Prostate gland (tissue), 2 donors: ENCODE measurements at regions not wholly inside any gene's neighbourhood (a gene's known extent, or its start where the extent isn't known, plus 50 kb on each side); places are given as distances from the start of the nearest gene placed in this dataset.

ENCODE experiments used
- DNase-seq: peaks from one replicate; pipeline ENCODE4 v3.0.0-alpha.2; 2019; ENCODE audit warnings: low spot score
- H3K27ac ChIP-seq, 2 donors: fragments of 200-600 bp; sonication (generic); 2 replicates each; pipeline ENCODE4 v1.5.1; 2017 to 2019
- H3K27me3 ChIP-seq: fragments of 200-600 bp; sonication (generic); replicated peaks from 2 replicates; pipeline ENCODE4 v1.5.1; 2019; ENCODE audit not compliant: insufficient read depth
- H3K36me3 ChIP-seq, 2 donors: fragments of 200-600 bp; sonication (generic); 1 replicate in 1 of 2; 2 replicates in 1 of 2; pipeline versions ENCODE4 v1.5.1 to v1.8.1; 2017 to 2019
- H3K4me1 ChIP-seq: fragments of 200-600 bp; sonication (generic); replicated peaks from 2 replicates; pipeline ENCODE4 v1.5.1; 2019
- H3K4me3 ChIP-seq, 2 donors: fragments of 200-600 bp; sonication (generic); 2 replicates each; pipeline ENCODE4 v1.5.1; 2017 to 2019
- H3K9me3 ChIP-seq: fragments of 200-600 bp; sonication (generic); 2 replicates; pipeline ENCODE4 v1.5.1; 2017
- CTCF ChIP-seq, 4 experiments: fragments of 200-600 bp in 2 of 4; fragments of 450-650 bp in 2 of 4; sonication (generic) in 2 of 4; IDR thresholded peaks; 1 replicate in 3 of 4; 2 replicates in 1 of 4; pipeline ENCODE4 v1.5.1; 2016 to 2019; ENCODE audit warnings: antibody characterized with exemption in 4 of 4, mild to moderate bottlenecking in 2 of 4, moderate library complexity in 2 of 4
- POLR2A ChIP-seq: fragments of 450-650 bp; IDR thresholded peaks from one replicate; pipeline ENCODE4 v1.6.1; 2016; ENCODE audit warnings: antibody characterized with exemption, mild to moderate bottlenecking
- POLR2AphosphoS5 ChIP-seq: sonication (generic); formaldehyde crosslinking; IDR thresholded peaks from one replicate; pipeline ENCODE4 v1.6.1; 2017; ENCODE audit warnings: antibody characterized with exemption
- WGBS: methylation state at CpG from one replicate; pipeline ENCODE4 v1.1.5; 2018; 5-methylcytosine and 5-hydroxymethylcytosine counted together
- intact Hi-C: fragments of 100-400 bp; cut with DNase I; formaldehyde crosslinking; loops from one replicate; pipeline ENCODE4 v1.14.2; 2022

GRCh38 chr5:36435516-36435915 lies 133.8 kb upstream of the RANBP3L start:
- intact Hi-C loops, result no loop called here
- no peak overlapping the region for H3K4me3 ChIP-seq
- no peak overlapping the region for H3K27ac ChIP-seq
- H3K9me3 ChIP-seq, result no peaks in the 10 kb centered on the region
- no peaks in the 10 kb centered on the region for H3K4me1 ChIP-seq
- H3K36me3 ChIP-seq, result no peaks in the 10 kb centered on the region
- no peaks in the 10 kb centered on the region for H3K27me3 ChIP-seq
- no peak for DNase-seq
- TF ChIP-seq POLR2A, result no peak
- WGBS, result 88% methylated on average over 4 of the region's 4 CpGs

GRCh38 chr5:36436306-36436705 lies 134.6 kb upstream of the RANBP3L start:
- H3K4me1 ChIP-seq, result no peaks in the 10 kb centered on the region
- DNase-seq, result no peak
- 57% methylated on average over 3 of the region's 3 CpGs for WGBS
- no peaks in the 10 kb centered on the region for H3K36me3 ChIP-seq
- H3K27me3 ChIP-seq, result no peaks in the 10 kb centered on the region
- intact Hi-C loops, result no loop called here
- H3K9me3 ChIP-seq, result no peaks in the 10 kb centered on the region
- H3K4me3 ChIP-seq, result no peak overlapping the region
- no peak overlapping the region for H3K27ac ChIP-seq
- TF ChIP-seq POLR2AphosphoS5 (no peak), CTCF (IDR thresholded peaks at IDR 0.05) (no peak), POLR2A (no peak)

GRCh38 chr5:36438765-36439561 lies 137.3 kb upstream of the RANBP3L start:
- Histone ChIP-seq H3K9me3 (no peaks in the 10 kb centered on the region), H3K4me3 (no peak overlapping the region), H3K36me3 (no peaks in the 10 kb centered on the region), H3K27me3 (no peaks in the 10 kb centered on the region), H3K4me1 (no peaks in the 10 kb centered on the region), H3K27ac (no peak overlapping the region)
- no peak for TF ChIP-seq CTCF (IDR thresholded peaks at IDR 0.05)
- no peak for TF ChIP-seq POLR2A
- TF ChIP-seq POLR2AphosphoS5, result no peak
- intact Hi-C loops, result no loop called here
- 60% methylated on average over 6 of the region's 6 CpGs for WGBS
- no peak for DNase-seq

- no peak for TF ChIP-seq POLR2A
- no peak overlapping the region for H3K4me3 ChIP-seq
- intact Hi-C loops, result no loop called here
Observed at GRCh38 chr5:36440300-36440699, 138.6 kb upstream of the RANBP3L start.

GRCh38 chr5:36441280-36441679 lies 139.6 kb upstream of the RANBP3L start:
- no peaks in the 10 kb centered on the region for H3K36me3 ChIP-seq
- H3K27ac ChIP-seq, result no peak overlapping the region
- peaks cover 4% of the 10 kb centered on the region for H3K4me1 ChIP-seq
- DNase-seq, result no peak
- TF ChIP-seq CTCF (IDR thresholded peaks at IDR 0.05) (no peak), POLR2AphosphoS5 (no peak), POLR2A (no peak)
- WGBS, result 77% methylated on average over 1 of the region's 1 CpG
- intact Hi-C loops, result no loop called here
- H3K4me3 ChIP-seq, result no peak overlapping the region
- H3K27me3 ChIP-seq, result no peaks in the 10 kb centered on the region
- H3K9me3 ChIP-seq, result no peaks in the 10 kb centered on the region

More at GRCh38 chr5:36440300-36440699, 138.6 kb upstream of the RANBP3L start:
- Histone ChIP-seq H3K27me3 (no peaks in the 10 kb centered on the region), H3K36me3 (no peaks in the 10 kb centered on the region), H3K9me3 (no peaks in the 10 kb centered on the region), H3K27ac (no peak overlapping the region), H3K4me1 (peaks cover 4% of the 10 kb centered on the region)
- WGBS, result 93% methylated on average over 5 of the region's 5 CpGs
- DNase-seq, result no peak

GRCh38 chr5:36442352-36442751 lies 140.7 kb upstream of the RANBP3L start:
- Histone ChIP-seq H3K9me3 (no peaks in the 10 kb centered on the region), H3K4me3 (no peak overlapping the region), H3K4me1 (peaks cover 4% of the 10 kb centered on the region), H3K27ac (no peak overlapping the region), H3K36me3 (no peaks in the 10 kb centered on the region), H3K27me3 (no peaks in the 10 kb centered on the region)
- DNase-seq, result no peak
- TF ChIP-seq POLR2AphosphoS5, result no peak
- TF ChIP-seq POLR2A, result no peak
- TF ChIP-seq CTCF (IDR thresholded peaks at IDR 0.05), result no peak
- intact Hi-C loops, result no loop called here
- WGBS, result 59% methylated on average over 7 of the region's 7 CpGs
